ENCODE measurements at regions not wholly inside any gene's neighbourhood (a gene's known extent, or its start where the extent isn't known, plus 50 kb on each side); places are given as distances from the start of the nearest gene placed in this dataset.

- no peaks in the 10 kb centered on the region for H3K9me1 ChIP-seq (ENCODE audit: control insufficient read depth, insufficient read depth, low read length)
- DNase-seq (ENCODE audit: extremely low read depth in 1 of 4, low spot score in 3 of 4) (no peak), ATAC-seq (no peak), FAIRE-seq (no peak)
- no peak overlapping the region for H3K27ac ChIP-seq (ENCODE audit: extremely low read depth, low read depth, low read length)
- H3K4me3 ChIP-seq, result no peak overlapping the region
- H3K4me1 ChIP-seq (replicated peaks in 1 of 2; ENCODE audit: control insufficient read depth in 2 of 2, insufficient read depth in 2 of 2, low read length in 2 of 2), result no peaks in the 10 kb centered on the region
- WGBS (ENCODE audit: insufficient coverage, low coverage, missing lambda C conversion rate), result 17% methylated on average over 1 of the region's 1 CpG
- no peak overlapping the region for H3K4me2 ChIP-seq (ENCODE audit: insufficient read depth, low read length)
- H2AFZ ChIP-seq (ENCODE audit: low read depth, low read length), result no peak overlapping the region
- H3K79me2 ChIP-seq (ENCODE audit: control insufficient read depth, insufficient read depth, low read length), result no peaks in the 10 kb centered on the region
- in situ Hi-C loops (cut with MboI), result no loop called here
- BruUV-seq (replicated peaks), result no TSS peak
- H3K9ac ChIP-seq (ENCODE audit: insufficient read depth in 1 of 2, low read depth in 2 of 2, low read length in 2 of 2), result no peak overlapping the region
- no peaks in the 10 kb centered on the region for H4K20me1 ChIP-seq (replicated peaks; ENCODE audit: control insufficient read depth, insufficient read depth, low read length)
- no peaks in the 10 kb centered on the region for H3K27me3 ChIP-seq (ENCODE audit: control insufficient read depth in 2 of 2, insufficient read depth in 2 of 2, low read length in 2 of 2)
- no peak for TF ChIP-seq ZNF639 (CRISPR knock-in tag; conservative IDR thresholded peaks at IDR 0.05 in 1 of 2, IDR thresholded peaks at IDR 0.05 in 1 of 2)
- TF ChIP-seq TCF3 (CRISPR knock-in tag; IDR thresholded peaks at IDR 0.05), result no peak
- TF ChIP-seq, protein P1, sequence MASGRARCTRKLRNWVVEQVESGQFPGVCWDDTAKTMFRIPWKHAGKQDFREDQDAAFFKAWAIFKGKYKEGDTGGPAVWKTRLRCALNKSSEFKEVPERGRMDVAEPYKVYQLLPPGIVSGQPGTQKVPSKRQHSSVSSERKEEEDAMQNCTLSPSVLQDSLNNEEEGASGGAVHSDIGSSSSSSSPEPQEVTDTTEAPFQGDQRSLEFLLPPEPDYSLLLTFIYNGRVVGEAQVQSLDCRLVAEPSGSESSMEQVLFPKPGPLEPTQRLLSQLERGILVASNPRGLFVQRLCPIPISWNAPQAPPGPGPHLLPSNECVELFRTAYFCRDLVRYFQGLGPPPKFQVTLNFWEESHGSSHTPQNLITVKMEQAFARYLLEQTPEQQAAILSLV (tag; IDR thresholded peaks at IDR 0.05), result no peak
- TF ChIP-seq U2AF1 (optimal IDR thresholded peaks at IDR 0.05; ENCODE audit: low read depth, low read length), result no peak
- no peak for TF ChIP-seq BDP1 (IDR thresholded peaks at IDR 0.05; ENCODE audit: insufficient read depth, insufficient read length)
- TF ChIP-seq KDM4B (IDR thresholded peaks at IDR 0.05; ENCODE audit: borderline replicate concordance in 2 of 2, low read depth in 1 of 2), result no peak
- no peak for TF ChIP-seq ZBTB1 (CRISPR knock-in tag; IDR thresholded peaks at IDR 0.05; ENCODE audit: borderline replicate concordance, low read depth)
- no peak for TF ChIP-seq NFRKB (IDR thresholded peaks at IDR 0.05; ENCODE audit: low read depth)
- TF ChIP-seq NRF1 (conservative IDR thresholded peaks at IDR 0.05 in 1 of 2, IDR thresholded peaks at IDR 0.05 in 1 of 2), result no peak
- TF ChIP-seq PHB2 (IDR thresholded peaks at IDR 0.05; ENCODE audit: low read depth), result no peak
- TF ChIP-seq HCFC1 (IDR thresholded peaks at IDR 0.05; ENCODE audit: low read depth, low read length), result no peak
- TF ChIP-seq RNF219 (CRISPR knock-in tag; IDR thresholded peaks at IDR 0.05), result no peak
- TF ChIP-seq SMAD2 (IDR thresholded peaks at IDR 0.05; ENCODE audit: low read depth, low read length), result no peak
- TF ChIP-seq CEBPG (CRISPR knock-in tag; IDR thresholded peaks at IDR 0.05), result no peak
- TF ChIP-seq CEBPG (tag; conservative IDR thresholded peaks at IDR 0.05 in 1 of 2, IDR thresholded peaks at IDR 0.05 in 1 of 2), result no peak
- ChIA-PET POLR2A (no interaction called here), CTCF (ENCODE audit: low intra/inter-chr PET ratio) (no interaction called here)
- no peaks in the 10 kb centered on the region for H3K36me3 ChIP-seq (ENCODE audit: control insufficient read depth, insufficient read depth, low read length)
- intact Hi-C loops (cut with micrococcal nuclease), result no loop called here
- no peaks in the 10 kb centered on the region for H3K9me3 ChIP-seq (replicated peaks; ENCODE audit: control insufficient read depth, insufficient read depth, low read depth, low read length)
Measured at GRCh38 chr18:61164321-61164720, 168.9 kb upstream of the CDH20 start.
